GM21423 (cell line): ENCODE measurements at regions not wholly inside any gene's neighbourhood (a gene's known extent, or its start where the extent isn't known, plus 50 kb on each side); places are given as distances from the start of the nearest gene placed in this dataset.

ENCODE experiments used
- ATAC-seq: cut with Tn5 transposase; IDR thresholded peaks from one replicate; pipeline ENCODE4 v1.9.1; 2021; ENCODE audit warnings: mild to moderate bottlenecking, moderate library complexity; ENCODE audit not compliant: unreplicated experiment

GRCh38 chr14:29197557-29197956 is 431.0 kb downstream of the FOXG1 start:
- ATAC-seq, result no peak

- no peak for ATAC-seq
Observed at GRCh38 chr14:29205658-29206057, 439.1 kb downstream of the FOXG1 start.

GRCh38 chr14:29215853-29216252 is 449.3 kb downstream of the FOXG1 start:
- no peak for ATAC-seq

- no peak for ATAC-seq
Observed at GRCh38 chr14:29216268-29217232, 450.0 kb downstream of the FOXG1 start.

GRCh38 chr14:29217813-29218450 is 451.3 kb downstream of the FOXG1 start:
- ATAC-seq, result no peak

DNA sequence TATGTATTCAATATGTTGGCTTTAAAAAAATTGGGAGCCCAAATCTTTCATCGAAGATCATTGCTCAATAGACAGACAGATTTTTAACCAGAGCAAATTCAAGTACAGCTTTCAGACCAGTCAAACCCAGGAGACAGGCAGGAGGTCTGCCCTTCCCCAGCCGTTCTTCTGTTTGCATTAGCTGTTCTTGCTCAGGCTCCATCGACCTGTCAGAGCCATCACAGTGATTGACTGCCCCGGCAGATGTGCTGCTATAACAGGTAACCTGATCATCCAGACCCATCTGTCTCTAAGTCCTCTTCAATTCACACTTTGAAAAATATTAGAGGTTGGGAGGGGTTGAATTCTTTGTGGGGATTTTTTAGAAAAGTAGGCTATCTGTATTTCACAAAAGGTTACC is 453.5 kb downstream of the FOXG1 start:
- no peak for ATAC-seq

DNA sequence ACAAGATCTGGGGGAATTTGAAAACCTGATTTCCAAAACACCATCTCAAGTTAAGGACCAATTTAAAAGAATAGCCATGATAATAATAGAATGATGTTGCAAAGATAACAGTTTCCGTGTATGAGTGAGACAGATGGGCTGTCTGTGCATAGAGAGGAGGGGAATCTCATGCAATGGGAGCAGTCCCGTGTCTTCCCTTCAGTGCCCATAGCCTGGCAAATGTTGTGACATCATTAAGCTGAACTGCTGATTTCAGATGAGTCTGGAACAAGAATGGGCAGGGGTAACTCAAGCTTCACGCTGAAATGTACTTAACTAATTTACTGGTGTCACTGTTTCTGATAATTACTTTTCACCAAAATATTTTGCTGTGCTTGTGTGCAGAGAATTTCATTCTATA is 454.0 kb downstream of the FOXG1 start:
- no peak for ATAC-seq

DNA sequence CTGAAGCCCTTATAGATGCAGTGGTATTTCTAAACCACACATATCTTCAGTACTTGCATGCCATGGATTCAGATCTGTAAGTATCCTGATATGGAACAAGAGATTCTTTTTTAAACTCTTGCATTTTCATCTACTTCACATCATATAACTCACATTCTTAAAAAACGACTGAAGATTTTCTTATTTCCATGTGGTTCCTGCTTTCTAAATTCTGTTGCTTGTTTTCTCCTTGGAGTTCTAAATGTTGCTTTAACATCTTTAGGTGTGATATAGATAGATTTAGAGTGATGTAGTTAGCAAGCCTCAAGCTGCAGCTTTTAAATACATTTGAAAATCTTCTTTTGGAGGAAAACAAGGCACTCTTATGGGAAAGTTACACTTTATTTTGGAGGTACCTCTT is 455.4 kb downstream of the FOXG1 start:
- no peak for ATAC-seq

DNA sequence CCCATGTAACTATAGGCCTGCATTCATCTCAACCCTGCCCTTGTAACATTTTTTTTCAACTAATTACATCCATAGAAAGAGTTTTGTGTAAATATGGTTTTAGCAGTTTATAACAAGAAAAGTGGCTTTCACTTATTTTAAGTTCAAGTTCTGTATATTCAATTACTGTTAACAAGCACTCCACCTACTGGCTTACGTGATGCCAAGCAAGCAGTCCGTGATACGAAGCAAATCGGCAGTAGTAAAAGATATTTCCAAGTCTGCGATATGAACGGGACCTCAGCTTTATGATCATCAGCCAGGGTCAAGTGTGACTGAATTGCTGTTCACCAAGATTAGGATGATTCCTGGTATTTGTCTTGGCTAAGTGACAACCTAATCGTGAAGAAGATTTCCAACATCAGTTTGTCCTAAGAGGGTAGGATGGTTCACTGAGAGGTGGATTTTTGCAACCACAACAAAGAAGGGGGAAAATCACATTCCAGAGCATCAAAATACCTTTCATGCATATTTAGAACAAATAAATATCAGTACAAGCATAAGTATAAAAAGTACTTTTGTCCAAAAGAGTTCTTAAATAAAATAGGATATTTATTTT is 456.2 kb downstream of the FOXG1 start:
- ATAC-seq, result no peak

- ATAC-seq, result no peak
Observed at GRCh38 chr14:29223947-29224346, 457.4 kb downstream of the FOXG1 start.

GRCh38 chr14:29227631-29228030 is 461.0 kb downstream of the FOXG1 start:
- no peak for ATAC-seq

- no peak for ATAC-seq
Observed at GRCh38 chr14:29232153-29232552, 465.6 kb downstream of the FOXG1 start.

DNA sequence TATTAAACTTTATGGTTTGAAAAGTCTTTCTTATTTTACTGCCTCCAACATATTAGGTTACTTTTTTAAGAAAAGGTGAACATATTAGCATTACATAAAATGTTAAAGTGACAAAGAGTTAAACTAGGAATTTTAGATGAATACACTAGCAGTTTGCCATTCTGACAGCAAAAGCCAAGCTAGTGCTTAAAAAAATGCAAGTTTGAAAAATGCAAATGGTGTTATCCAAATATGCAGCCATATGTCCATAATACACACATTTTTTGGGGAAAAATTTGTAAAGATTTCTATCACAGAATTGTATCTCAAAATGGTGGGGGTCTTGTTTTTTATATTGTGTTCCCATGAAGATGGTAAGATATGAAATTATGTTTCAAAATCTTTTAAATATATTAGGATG is 466.1 kb downstream of the FOXG1 start:
- no peak for ATAC-seq

DNA sequence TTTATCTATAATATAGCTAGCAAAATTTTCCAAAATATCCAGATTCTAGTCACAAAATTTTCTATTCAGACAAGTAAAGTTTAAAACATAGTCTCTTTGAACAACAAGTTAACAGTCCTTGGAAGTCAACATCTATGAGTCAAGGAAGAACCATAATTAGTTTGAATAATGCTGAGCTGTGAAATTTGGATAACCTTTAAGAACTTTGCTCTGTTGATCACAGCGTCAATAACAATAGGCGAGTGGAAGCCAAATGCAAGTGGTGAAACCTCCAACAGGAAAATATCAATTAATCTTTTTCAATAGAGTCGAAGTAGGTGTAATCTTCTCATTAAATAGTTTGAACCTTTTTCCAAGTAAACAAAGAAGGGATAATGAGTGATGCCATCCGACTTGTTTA is 466.6 kb downstream of the FOXG1 start:
- ATAC-seq, result no peak

DNA sequence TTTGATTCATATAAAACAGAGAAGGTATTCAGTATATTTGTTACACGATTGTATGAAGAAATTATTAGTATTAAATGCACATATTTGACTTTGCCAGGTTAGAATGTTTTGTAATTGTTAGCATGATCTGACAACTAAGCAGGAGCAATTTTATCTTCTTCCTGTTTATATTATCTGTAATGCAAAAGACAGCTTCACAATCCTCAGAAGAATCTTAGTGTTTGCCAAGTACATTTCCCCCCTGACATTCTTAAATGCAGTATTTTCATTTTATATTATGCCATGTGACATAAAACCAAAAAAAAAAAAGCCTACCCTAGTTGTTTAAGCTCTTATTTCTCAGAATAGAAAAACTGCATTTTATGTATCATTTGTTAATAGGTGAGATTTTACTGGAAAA is 469.4 kb downstream of the FOXG1 start:
- ATAC-seq, result no peak

- no peak for ATAC-seq
Observed at GRCh38 chr14:29236401-29236800, 469.8 kb downstream of the FOXG1 start.

- ATAC-seq, result no peak
Observed at GRCh38 chr14:29236848-29237247, 470.3 kb downstream of the FOXG1 start.

DNA sequence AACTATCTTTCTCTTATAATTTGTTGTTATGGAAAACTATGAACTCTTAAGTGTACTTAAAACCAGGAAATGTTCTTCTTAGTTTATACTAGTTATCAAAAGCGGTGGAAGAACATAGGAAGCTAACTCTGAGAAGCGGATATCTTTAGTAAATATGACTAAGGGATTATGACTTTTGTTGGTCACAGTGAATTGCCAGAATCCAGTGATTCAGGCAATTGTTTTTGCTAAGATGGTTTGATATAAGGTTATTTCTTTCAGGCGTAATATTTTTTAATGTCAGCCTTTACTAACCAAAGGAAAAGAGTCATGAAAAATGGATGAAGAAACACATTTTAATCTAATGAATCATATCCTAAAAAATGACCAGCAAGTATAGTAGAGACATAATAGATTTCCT is 473.5 kb downstream of the FOXG1 start:
- ATAC-seq, result no peak

GRCh38 chr14:29242755-29243754 is 476.5 kb downstream of the FOXG1 start:
- ATAC-seq, result no peak

DNA sequence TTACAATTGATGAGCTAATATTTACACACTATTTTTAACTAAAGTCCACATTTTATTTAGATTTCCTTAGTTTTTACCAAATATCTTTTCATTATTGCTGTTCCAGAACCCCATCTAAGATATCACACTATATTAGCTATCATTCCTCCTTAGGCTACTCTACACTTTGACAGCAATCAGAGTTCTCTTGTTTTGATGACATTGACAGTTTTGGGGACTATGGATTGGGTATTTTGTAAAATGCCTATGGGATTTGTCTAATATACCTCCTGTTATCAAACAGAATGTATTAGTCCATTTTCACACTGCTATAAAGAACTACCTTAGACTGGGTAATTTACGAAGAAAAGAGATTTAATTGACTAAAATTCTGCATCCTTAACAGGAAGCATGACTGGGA is 489.1 kb downstream of the FOXG1 start:
- no peak for ATAC-seq

DNA sequence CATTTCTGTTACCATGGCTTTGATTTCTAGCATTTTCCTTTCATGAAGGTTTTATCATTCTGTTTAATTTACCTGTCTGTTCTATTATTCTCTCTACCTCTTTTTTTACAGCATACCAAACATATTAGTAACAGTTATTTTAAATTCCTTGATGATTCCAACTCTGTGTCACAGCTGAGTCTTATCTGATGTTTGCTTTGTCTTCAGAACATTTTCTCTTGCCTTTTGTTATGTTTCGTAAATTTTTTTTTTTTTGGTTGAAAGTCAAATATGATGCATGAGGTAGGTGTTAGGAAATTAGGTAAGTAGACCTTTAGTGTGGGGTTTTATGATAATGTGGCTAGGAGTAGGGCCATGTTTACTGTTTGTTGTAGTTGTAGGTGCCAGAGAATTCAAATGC is 496.4 kb downstream of the FOXG1 start:
- ATAC-seq, result no peak
